ENCODE measurements at regions not wholly inside any gene's neighbourhood (a gene's known extent, or its start where the extent isn't known, plus 50 kb on each side); places are given as distances from the start of the nearest gene placed in this dataset.
"Not testable (repeated sequence)": the region's sequence is repeated elsewhere in the genome, so short reads cannot be mapped to it uniquely, and the experiment has no call there.

DNA sequence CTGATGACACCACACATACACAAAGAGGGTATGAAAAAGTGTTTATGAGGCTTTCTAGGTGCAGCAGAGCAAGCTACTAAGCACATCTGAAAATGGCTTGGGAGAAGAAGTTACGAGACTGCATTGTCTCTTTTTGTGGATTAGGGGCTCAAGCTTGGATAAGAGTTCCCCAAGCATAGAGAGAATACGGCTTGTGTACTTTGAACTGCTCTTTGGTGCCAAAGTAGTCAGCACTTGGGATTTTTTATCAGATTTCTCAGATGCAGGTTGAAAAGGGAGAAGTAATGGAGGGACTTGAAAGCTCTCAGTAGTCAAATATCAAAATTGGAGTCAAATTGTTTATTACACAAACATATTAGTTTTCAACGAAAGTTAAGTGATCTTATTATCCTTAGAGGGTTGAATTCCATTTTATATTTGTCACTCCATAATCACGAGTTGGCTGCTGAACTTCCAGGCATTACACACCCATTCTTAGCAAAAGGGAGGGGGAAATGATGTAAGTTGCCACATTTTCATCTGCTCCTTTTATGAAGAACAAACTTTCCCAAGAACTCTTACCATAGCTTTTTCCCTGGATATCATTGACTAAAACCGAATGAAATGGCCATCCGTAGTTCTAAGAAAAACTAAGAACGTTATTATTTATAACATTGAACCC, 1904.9 kb downstream of the PCDH7 start:
- no peak for DNase-seq

- DNase-seq: no peak
Measured at GRCh38 chr4:32625687-32626337, 1905.6 kb downstream of the PCDH7 start.

- DNase-seq: no peak
Measured at GRCh38 chr4:32631831-32632230, 1911.7 kb downstream of the PCDH7 start.

GRCh38 chr4:32633421-32633820, 1913.3 kb downstream of the PCDH7 start:
- DNase-seq: no peak

- DNase-seq: no peak
Measured at GRCh38 chr4:32645653-32646052, 1925.5 kb downstream of the PCDH7 start.

DNA sequence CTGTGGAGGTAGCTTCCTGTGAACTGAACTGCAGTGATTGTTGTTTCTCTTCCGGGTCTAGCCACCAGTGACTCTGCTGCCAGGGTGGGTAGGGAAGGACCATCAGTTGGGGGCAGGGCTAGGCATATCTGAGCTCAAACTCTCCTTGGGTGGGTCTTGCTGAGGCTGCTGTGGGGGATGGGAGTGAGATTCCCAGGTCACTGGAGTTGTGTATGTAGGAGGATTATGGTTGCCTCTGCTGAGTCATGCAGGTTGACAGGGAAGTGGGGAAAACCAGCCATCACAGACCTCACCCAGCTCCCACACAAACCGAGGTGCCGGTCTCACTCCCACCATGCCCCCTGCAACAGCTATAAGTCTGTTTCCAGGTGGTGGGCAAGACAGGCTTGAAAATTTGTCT, 1937.8 kb downstream of the PCDH7 start:
- no peak for DNase-seq

- no peak for DNase-seq
Measured at GRCh38 chr4:32661229-32661628, 1941.1 kb downstream of the PCDH7 start.

DNA sequence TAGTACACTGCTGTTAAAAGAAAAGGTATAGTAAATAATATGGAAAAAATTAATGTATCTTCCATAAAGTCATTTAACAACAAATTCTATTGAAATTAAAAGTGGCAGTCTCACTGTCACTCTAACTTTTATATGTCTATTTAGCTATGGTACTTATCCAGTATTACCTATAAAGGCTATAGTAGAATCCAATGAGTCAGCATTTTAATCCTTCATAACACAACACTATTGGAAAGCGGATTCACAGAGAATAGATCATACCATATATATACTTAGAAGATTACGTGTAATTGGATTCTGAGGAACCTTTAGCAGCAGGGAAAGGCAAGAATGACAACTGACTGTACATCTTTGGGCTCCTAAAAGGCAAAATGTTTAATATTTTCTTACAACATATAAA, 1942.6 kb downstream of the PCDH7 start:
- no peak for DNase-seq

DNA sequence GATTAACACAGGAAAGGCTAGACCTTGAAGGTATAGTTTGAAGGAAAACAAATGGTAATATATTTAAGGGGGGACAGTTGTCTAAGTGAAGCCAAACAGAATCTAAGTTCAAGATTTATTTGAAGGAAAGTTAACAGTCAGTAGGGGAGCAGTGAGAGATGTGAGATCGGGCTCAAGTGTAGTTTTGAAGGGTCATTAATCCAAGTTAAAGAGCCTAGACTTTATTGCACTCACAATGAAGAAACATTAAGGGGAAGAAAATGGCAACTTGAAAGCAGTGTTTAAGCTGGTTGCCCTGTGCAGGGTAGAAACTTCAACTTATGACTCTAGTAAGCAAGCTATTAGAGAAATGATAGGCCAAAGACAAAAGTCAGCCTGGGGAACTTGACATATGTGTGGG, 1952.2 kb downstream of the PCDH7 start:
- DNase-seq: peak; percentile 9

GRCh38 chr4:32680946-32681345, 1960.8 kb downstream of the PCDH7 start:
- DNase-seq: no peak

DNA sequence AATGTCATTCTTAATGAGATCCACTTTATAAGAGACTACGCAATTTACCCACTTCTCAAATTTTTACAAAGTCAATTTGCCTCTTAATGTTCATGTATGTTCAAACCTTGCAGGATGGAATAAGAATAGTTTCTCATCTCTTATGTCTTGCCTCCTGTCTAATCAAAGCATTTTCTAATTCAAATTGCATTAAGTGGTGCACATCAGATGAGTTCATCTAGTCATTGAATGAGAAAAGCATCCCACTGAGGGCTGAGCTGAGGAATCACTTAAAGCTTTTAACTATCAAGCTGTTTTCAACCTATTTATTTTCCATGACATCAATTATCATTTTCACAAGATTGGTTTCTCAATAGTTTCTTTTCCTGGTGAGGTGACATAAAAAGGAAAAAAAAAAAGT, 1964.0 kb downstream of the PCDH7 start:
- no peak for DNase-seq

DNA sequence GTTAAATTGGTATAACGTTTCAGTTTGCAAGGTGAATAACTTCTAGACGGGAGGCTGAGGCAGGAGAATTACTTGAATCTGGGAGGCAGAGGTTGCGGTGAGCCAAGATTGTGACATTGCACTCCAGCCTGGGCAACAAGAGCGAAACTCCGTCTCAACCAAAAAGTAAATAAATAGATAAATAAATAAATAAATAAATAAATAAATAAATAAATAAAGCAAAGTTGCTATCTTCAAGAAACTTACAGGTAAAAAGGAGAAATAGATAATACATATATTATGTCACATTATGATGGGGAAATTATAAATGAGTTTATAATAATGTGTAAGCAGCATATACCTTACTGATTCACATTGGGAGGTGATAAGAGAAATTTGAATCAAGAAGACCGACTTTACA, 1966.0 kb downstream of the PCDH7 start:
- DNase-seq: no peak

GRCh38 chr4:32689518-32689917, 1969.3 kb downstream of the PCDH7 start:
- DNase-seq: no peak

- DNase-seq: no peak
Measured at GRCh38 chr4:32697281-32697814, 1977.2 kb downstream of the PCDH7 start.

DNA sequence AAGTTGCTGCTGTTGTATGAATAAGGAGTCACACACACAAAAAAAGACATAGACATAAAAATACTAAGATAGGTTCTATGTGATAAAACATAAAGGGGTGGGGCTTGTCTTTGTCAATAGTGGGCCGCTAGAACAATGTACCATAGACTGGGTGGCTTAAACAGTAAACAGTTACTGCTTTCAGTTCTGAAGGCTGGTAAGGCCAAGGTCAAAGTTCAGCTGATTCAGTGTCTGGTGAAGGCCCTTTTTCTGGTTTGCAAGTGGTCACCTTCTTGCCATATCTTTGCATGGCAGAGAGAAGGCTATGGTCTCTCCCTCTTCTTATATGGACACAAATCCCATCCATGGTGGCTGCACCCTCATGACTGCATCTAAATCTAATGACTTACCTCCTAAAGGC, 1980.7 kb downstream of the PCDH7 start:
- DNase-seq: no peak

GRCh38 chr4:32706893-32707292, 1986.7 kb downstream of the PCDH7 start:
- DNase-seq: no peak

DNA sequence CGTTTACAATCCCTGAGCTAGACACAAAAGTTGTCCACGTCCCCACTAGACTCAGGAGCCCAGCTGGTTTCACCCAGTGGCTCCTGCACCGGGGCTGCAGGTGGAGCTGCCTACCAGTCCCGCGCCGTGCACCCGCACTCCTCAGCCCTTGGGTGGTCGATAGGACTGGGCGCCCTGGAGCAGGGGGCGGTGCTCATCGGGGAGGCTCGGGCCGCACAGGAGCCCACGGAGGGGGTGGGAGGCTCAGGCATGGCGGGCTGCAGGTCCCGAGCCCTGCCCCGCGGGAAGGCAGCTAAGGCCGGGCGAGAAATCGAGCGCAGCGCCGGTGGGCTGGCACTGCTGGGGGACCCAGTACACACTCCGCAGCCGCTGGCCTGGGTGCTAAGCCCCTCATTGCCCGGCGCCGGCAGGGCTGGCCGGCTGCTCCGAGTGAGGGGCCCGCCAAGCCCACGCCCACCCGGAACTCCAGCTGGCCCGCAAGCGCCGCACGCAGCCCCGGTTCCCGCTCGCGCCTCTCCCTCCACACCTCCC, 1996.0 kb downstream of the PCDH7 start:
- DNase-seq: not testable (repeated sequence)

GRCh38 chr4:32735856-32736590, 2015.9 kb downstream of the PCDH7 start:
- no peak for DNase-seq

- DNase-seq: no peak
Measured at GRCh38 chr4:32744211-32744610, 2024.0 kb downstream of the PCDH7 start.

GRCh38 chr4:32745351-32745750, 2025.2 kb downstream of the PCDH7 start:
- DNase-seq: no peak

GRCh38 chr4:32748061-32748460, 2027.9 kb downstream of the PCDH7 start:
- DNase-seq: no peak

GRCh38 chr4:32748498-32748897, 2028.3 kb downstream of the PCDH7 start:
- no peak for DNase-seq

DNA sequence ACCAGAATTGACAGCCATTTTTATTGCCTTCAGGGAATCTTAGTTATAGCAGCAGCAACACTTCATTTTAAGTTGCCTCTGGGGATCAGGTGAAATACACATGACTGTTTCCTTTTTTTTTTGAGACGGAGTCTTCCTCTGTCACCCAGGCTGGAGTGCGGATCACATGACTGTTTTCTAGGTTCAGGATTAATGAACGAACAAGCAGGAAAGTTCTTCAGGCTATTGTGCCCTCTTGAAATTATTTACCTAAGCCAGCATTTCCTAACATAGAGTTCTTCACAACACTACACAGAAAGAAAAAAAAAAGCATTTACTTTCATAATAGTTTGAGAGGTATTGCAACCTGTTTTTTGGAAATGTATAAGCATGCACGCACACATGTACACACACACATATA, 2032.8 kb downstream of the PCDH7 start:
- no peak for DNase-seq

All from right kidney (tissue), 1 donor.